ENCODE measurements at regions not wholly inside any gene's neighbourhood (a gene's known extent, or its start where the extent isn't known, plus 50 kb on each side); places are given as distances from the start of the nearest gene placed in this dataset.

GRCh38 chr9:20219437-20219836 lies 402.9 kb downstream of the MLLT3 start:
- Histone ChIP-seq H3K9me3 (ENCODE audit: control extremely low read depth in 1 of 3, control insufficient read depth in 2 of 3, insufficient read depth in 1 of 3, low read length in 2 of 3) (no peaks in the 10 kb centered on the region), H3K27ac (ENCODE audit: low read length in 2 of 2) (no peak overlapping the region), H3K36me3 (replicated peaks in 1 of 2; ENCODE audit: control extremely low read depth in 1 of 2, control insufficient read depth in 1 of 2, extremely low read depth in 1 of 2, insufficient read depth in 2 of 2, low read length in 1 of 2) (no peaks in the 10 kb centered on the region), H3K4me3 (ENCODE audit: control extremely low read depth in 1 of 5, extremely low read depth in 1 of 5, insufficient read depth in 1 of 5, low read depth in 2 of 5, low read length in 4 of 5) (no peak overlapping the region), H3K79me2 (ENCODE audit: control insufficient read depth, insufficient read depth, low read length) (no peaks in the 10 kb centered on the region), H3K4me2 (replicated peaks; ENCODE audit: low read depth, low read length, poor library complexity, severe bottlenecking) (no peak overlapping the region), H4K20me1 (ENCODE audit: control insufficient read depth, insufficient read depth, low read length, poor library complexity, severe bottlenecking) (no peaks in the 10 kb centered on the region), H3K27me3 (replicated peaks in 1 of 4; ENCODE audit: control extremely low read depth in 1 of 4, control insufficient read depth in 3 of 4, insufficient read depth in 4 of 4, low read length in 3 of 4) (no peaks in the 10 kb centered on the region), H3K4me1 (ENCODE audit: control insufficient read depth in 2 of 2, insufficient read depth in 2 of 2, low read length in 2 of 2) (no peaks in the 10 kb centered on the region), H2AFZ (ENCODE audit: insufficient read depth, low read depth, low read length, poor library complexity, severe bottlenecking) (no peak overlapping the region), H3K9ac (ENCODE audit: low read length) (no peak overlapping the region)
- no peak overlapping the region for H3K4me3 Mint-ChIP-seq
- intact Hi-C loops (cut with micrococcal nuclease): no loop called here
- DNase-seq (no peak), ATAC-seq (ENCODE audit: low read depth) (no peak)
- no peaks in the 10 kb centered on the region for H3K4me1 Mint-ChIP-seq
- WGBS (ENCODE audit: insufficient coverage): 100% methylated on average over 3 of the region's 5 CpGs
- ChIA-PET CTCF (no interaction called here), POLR2A (no interaction called here)
- H3K9me3 Mint-ChIP-seq (ENCODE audit: insufficient read depth): no peaks in the 10 kb centered on the region
- no peak overlapping the region for H3K27ac Mint-ChIP-seq
- TF ChIP-seq CTCF (IDR thresholded peaks at IDR 0.05) (no peak), EZH2 (IDR thresholded peaks at IDR 0.05; ENCODE audit: borderline replicate concordance, insufficient read depth, low read depth, low read length, poor library complexity, severe bottlenecking) (no peak)
- peaks cover 11% of the 10 kb centered on the region for H3K27me3 Mint-ChIP-seq

GRCh38 chr9:20217596-20217995 lies 404.7 kb downstream of the MLLT3 start:
- ChIA-PET CTCF (no interaction called here), POLR2A (no interaction called here)
- no peaks in the 10 kb centered on the region for H3K4me1 ChIP-seq (ENCODE audit: control insufficient read depth in 2 of 2, insufficient read depth in 2 of 2, low read length in 2 of 2)
- H3K9me3 Mint-ChIP-seq (ENCODE audit: insufficient read depth): no peaks in the 10 kb centered on the region
- WGBS (ENCODE audit: insufficient coverage): no CpG with 5 or more reads among the region's 3 CpGs
- no peak for ATAC-seq (ENCODE audit: low read depth)
- no peak overlapping the region for H3K4me3 ChIP-seq (ENCODE audit: control extremely low read depth in 1 of 5, extremely low read depth in 1 of 5, insufficient read depth in 1 of 5, low read depth in 2 of 5, low read length in 4 of 5)
- H3K4me2 ChIP-seq (replicated peaks; ENCODE audit: low read depth, low read length, poor library complexity, severe bottlenecking): no peak overlapping the region
- no peaks in the 10 kb centered on the region for H3K36me3 ChIP-seq (replicated peaks in 1 of 2; ENCODE audit: control extremely low read depth in 1 of 2, control insufficient read depth in 1 of 2, extremely low read depth in 1 of 2, insufficient read depth in 2 of 2, low read length in 1 of 2)
- no peaks in the 10 kb centered on the region for H3K27me3 ChIP-seq (replicated peaks in 1 of 4; ENCODE audit: control extremely low read depth in 1 of 4, control insufficient read depth in 3 of 4, insufficient read depth in 4 of 4, low read length in 3 of 4)
- H2AFZ ChIP-seq (ENCODE audit: insufficient read depth, low read depth, low read length, poor library complexity, severe bottlenecking): no peak overlapping the region
- no peak for DNase-seq
- H4K20me1 ChIP-seq (ENCODE audit: control insufficient read depth, insufficient read depth, low read length, poor library complexity, severe bottlenecking): no peaks in the 10 kb centered on the region
- TF ChIP-seq CTCF (IDR thresholded peaks at IDR 0.05) (no peak), EZH2 (IDR thresholded peaks at IDR 0.05; ENCODE audit: borderline replicate concordance, insufficient read depth, low read depth, low read length, poor library complexity, severe bottlenecking) (no peak)
- H3K9ac ChIP-seq (ENCODE audit: low read length): no peak overlapping the region
- intact Hi-C loops (cut with micrococcal nuclease): no loop called here
- no peak overlapping the region for H3K27ac ChIP-seq (ENCODE audit: low read length in 2 of 2)
- H3K27ac Mint-ChIP-seq: no peak overlapping the region
- H3K9me3 ChIP-seq (ENCODE audit: control extremely low read depth in 1 of 3, control insufficient read depth in 2 of 3, insufficient read depth in 1 of 3, low read length in 2 of 3): no peaks in the 10 kb centered on the region
- no peak overlapping the region for H3K4me3 Mint-ChIP-seq
- H3K79me2 ChIP-seq (ENCODE audit: control insufficient read depth, insufficient read depth, low read length): no peaks in the 10 kb centered on the region
- no peaks in the 10 kb centered on the region for H3K4me1 Mint-ChIP-seq
- H3K27me3 Mint-ChIP-seq: peaks cover 11% of the 10 kb centered on the region

All from B cell (primary cell).